Chondrocyte (in vitro differentiated cells): ENCODE measurements at regions not wholly inside any gene's neighbourhood (a gene's known extent, or its start where the extent isn't known, plus 50 kb on each side); places are given as distances from the start of the nearest gene placed in this dataset.

Experiments
- DNase-seq: peaks from one replicate; pipeline ENCODE4 v3.0.0; 2021; ENCODE audit warnings: mixed read lengths, low spot score
- H3K27ac Mint-ChIP-seq: one replicate; pipeline ENCODE4 v1.8.0; 2021; ENCODE audit warnings: mild to moderate bottlenecking, moderate library complexity, mixed read lengths; ENCODE audit not compliant: unreplicated experiment
- H3K27me3 Mint-ChIP-seq: 2 replicates; pipeline ENCODE4 v1.8.0; 2021; ENCODE audit warnings: low read depth, mixed read lengths
- H3K36me3 Mint-ChIP-seq: 2 replicates; pipeline ENCODE4 v1.8.0; 2021; ENCODE audit warnings: low read depth, mixed read lengths
- H3K4me1 Mint-ChIP-seq: 2 replicates; pipeline ENCODE4 v1.8.0; 2021; ENCODE audit warnings: low read depth, mild to moderate bottlenecking, mixed read lengths
- H3K4me3 Mint-ChIP-seq: one replicate; pipeline ENCODE4 v1.8.0; 2021; ENCODE audit warnings: mild to moderate bottlenecking, moderate library complexity, mixed read lengths; ENCODE audit not compliant: unreplicated experiment
- H3K9me3 Mint-ChIP-seq: 2 replicates; pipeline ENCODE4 v1.8.0; 2021; ENCODE audit warnings: low read depth, mixed read lengths
- TF ChIP-seq, protein P1 (sequence below): fragments of 200-600 bp; sonication (generic); IDR thresholded peaks from 2 replicates; pipeline ENCODE4 v1.5.0; 2021; ENCODE audit warnings: antibody characterized with exemption, mild to moderate bottlenecking, moderate library complexity

DNA sequence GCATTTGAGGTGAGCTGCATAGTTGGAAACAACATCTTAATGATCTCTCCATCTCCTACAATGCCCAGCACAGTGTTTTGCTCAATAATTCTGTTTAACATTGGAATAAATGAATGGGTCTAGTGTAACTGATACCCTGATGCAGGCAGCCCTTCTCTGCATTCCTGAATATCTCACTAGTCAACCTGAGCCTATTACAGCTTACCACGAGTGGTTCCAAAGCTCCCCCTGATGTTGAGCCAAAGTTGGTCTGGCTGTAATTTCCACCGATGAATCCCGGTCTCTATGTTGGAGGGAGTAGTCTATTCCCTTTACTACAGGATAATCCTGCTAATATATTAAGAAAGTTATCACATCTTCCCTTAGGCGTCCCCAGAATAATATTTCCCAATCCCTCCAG is 63.8 kb downstream of the ZBTB18 start:
- TF ChIP-seq, protein P1, sequence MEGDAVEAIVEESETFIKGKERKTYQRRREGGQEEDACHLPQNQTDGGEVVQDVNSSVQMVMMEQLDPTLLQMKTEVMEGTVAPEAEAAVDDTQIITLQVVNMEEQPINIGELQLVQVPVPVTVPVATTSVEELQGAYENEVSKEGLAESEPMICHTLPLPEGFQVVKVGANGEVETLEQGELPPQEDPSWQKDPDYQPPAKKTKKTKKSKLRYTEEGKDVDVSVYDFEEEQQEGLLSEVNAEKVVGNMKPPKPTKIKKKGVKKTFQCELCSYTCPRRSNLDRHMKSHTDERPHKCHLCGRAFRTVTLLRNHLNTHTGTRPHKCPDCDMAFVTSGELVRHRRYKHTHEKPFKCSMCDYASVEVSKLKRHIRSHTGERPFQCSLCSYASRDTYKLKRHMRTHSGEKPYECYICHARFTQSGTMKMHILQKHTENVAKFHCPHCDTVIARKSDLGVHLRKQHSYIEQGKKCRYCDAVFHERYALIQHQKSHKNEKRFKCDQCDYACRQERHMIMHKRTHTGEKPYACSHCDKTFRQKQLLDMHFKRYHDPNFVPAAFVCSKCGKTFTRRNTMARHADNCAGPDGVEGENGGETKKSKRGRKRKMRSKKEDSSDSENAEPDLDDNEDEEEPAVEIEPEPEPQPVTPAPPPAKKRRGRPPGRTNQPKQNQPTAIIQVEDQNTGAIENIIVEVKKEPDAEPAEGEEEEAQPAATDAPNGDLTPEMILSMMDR, result no peak
- H3K4me1 Mint-ChIP-seq, result peaks cover 49% of the 10 kb centered on the region

DNA sequence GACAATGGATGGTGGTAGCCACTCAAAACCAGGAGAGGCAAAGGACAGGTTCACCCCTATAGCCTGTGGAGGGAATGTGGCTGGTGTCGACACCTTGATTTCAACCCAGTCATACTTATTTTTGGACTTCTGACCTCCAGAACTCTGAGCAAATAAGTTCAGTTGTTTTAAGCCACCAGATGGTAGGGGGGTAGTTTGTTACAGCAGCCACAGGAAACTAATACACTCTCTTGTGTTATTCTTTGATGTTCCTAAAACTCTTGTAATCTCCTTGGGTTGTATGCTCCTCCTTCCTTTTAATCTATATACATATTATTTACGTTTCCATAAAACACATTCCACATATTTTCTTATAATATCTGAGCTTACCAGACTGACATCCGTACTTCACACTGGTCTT is 65.9 kb downstream of the ZBTB18 start:
- Mint-ChIP-seq H3K9me3 (peaks cover 3% of the 10 kb centered on the region), H3K4me1 (peaks cover 42% of the 10 kb centered on the region), H3K27me3 (no peaks in the 10 kb centered on the region), H3K36me3 (peaks cover 2% of the 10 kb centered on the region), H3K27ac (no peak overlapping the region), H3K4me3 (no peak overlapping the region)
- DNase-seq, result no peak
- TF ChIP-seq, protein P1, result no peak

More for the DNA sequence above, 63.8 kb downstream of the ZBTB18 start:
- H3K27me3 Mint-ChIP-seq, result no peaks in the 10 kb centered on the region
- H3K9me3 Mint-ChIP-seq, result peaks cover 3% of the 10 kb centered on the region
- no peak overlapping the region for H3K4me3 Mint-ChIP-seq
- H3K36me3 Mint-ChIP-seq, result peaks cover 2% of the 10 kb centered on the region
- DNase-seq, result no peak
- H3K27ac Mint-ChIP-seq, result no peak overlapping the region

DNA sequence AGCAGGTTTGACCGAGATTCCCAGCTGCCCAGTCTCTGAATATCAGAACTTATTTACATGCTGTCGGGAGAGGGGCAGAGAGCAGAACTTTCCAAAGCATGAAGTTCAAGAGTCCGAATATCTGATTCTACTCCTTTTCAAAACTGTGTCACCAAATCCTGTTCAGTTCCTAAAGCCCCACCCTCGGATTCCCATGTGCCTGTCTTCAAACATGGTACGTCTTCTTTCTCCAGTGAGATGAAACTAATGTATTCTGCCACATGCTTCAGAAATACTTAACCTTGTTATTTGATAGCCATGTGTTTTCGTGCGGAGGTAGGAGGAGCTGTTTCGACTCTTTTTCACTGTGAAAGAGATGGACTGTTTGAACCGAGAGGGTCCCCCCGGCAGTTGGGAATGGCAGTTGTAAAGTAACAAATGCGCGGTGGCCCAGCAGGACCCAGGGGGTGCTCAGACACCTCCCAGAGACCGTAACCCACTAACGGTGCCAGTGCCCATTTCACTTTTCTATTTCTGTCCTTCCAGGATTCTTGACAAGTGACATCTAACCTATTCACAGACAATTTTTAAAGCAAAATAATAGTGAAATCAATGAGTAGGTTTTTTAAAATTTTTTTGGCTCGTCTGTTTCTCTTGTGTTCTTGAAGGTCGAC is 67.2 kb downstream of the ZBTB18 start:
- Mint-ChIP-seq H3K27me3 (no peaks in the 10 kb centered on the region), H3K4me3 (no peak overlapping the region), H3K27ac (no peak overlapping the region), H3K36me3 (peaks cover 2% of the 10 kb centered on the region), H3K9me3 (peaks cover 3% of the 10 kb centered on the region), H3K4me1 (peaks cover 31% of the 10 kb centered on the region)
- DNase-seq, result no peak
- TF ChIP-seq, protein P1, result no peak

DNA sequence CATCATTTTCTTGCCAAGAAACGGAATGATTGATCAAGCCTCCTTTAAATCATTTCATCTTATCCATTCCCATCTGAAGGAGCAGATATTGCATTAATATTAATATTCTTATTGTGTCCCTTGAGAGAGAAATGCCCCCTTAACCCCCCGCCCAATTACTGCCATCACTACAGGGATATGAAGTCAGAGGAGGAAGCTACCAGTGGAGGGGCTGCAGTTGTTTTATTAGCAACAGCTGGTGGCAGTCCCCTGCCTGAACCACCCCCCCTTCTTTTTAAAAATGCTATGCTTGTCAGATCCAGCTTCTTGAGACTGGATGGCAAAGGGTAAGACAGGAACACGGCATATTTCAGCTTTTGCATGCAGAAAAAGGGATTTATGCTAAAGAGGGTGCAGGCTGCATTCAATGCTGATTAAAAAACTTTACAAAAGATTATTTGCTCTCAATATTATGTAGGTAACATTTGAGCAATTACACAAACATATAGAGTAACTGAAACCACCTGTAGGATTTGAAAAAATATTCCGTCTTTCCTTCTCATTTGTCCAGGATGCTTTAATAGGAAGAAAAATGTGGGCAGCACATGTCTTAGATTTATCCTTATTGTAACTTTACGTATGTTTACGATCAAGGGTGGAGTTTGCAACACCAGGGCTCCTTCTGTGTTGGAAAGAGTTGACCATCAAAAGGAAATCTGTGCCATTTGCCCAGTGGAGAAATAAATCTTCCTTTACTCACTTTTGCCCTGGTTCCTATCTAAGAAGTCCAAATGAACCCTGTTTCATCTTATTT is 77.7 kb downstream of the ZBTB18 start:
- H3K27me3 Mint-ChIP-seq, result no peaks in the 10 kb centered on the region
- no peaks in the 10 kb centered on the region for H3K4me1 Mint-ChIP-seq
- TF ChIP-seq, protein P1, result no peak
- no peak overlapping the region for H3K27ac Mint-ChIP-seq
- no peaks in the 10 kb centered on the region for H3K36me3 Mint-ChIP-seq
- H3K9me3 Mint-ChIP-seq, result peaks cover 9% of the 10 kb centered on the region
- DNase-seq, result no peak
- H3K4me3 Mint-ChIP-seq, result no peak overlapping the region

DNA sequence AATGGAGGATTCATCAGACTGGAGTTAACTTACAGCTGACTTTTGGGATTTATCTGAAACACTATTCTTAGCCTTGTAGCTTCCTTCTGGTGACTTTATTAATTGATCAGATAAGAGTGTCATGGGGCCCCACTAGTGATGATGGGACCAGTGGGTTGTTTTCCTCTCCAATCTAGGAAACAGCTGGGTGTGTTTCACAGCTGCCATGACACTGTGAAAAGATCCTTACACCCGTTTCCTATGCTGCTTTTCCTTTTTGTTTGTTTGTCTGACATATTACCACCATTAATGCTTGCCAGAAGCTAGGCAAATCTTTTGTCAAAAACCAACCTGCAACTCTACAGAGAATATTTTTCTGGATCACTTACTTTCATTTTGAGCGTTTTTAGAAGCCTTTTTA is 86.2 kb downstream of the ZBTB18 start:
- Mint-ChIP-seq H3K36me3 (no peaks in the 10 kb centered on the region), H3K27ac (no peak overlapping the region), H3K4me3 (no peak overlapping the region), H3K4me1 (peaks cover 14% of the 10 kb centered on the region), H3K9me3 (peaks cover 2% of the 10 kb centered on the region), H3K27me3 (no peaks in the 10 kb centered on the region)
- DNase-seq, result no peak
- TF ChIP-seq, protein P1, result no peak
